Natural killer cell treated with Interleukin-12 subunit alpha and Interleukin-12 subunit beta and Interleukin-15 and Interleukin-18, amount 100 ng/mL, for 72 hours (primary cell): ENCODE measurements at regions not wholly inside any gene's neighbourhood (a gene's known extent, or its start where the extent isn't known, plus 50 kb on each side); places are given as distances from the start of the nearest gene placed in this dataset.
"Not testable (repeated sequence)": the region's sequence is repeated elsewhere in the genome, so short reads cannot be mapped to it uniquely, and the experiment has no call there.

Experiments used
- ATAC-seq, 2 donors: fragments of 150-1000 bp; cut with Tn5 transposase in 1 of 2; sonication (Bioruptor Pico), chemical (Tn5 transposase) in 1 of 2; 2 replicates each; pipeline ENCODE4 v1.10.0; 2021
- DNase-seq: peaks from one replicate; pipeline ENCODE4 v3.0.0; 2022; ENCODE audit warnings: low spot score
- H3K27ac Mint-ChIP-seq, 2 donors: 1 replicate in 1 of 2; 2 replicates in 1 of 2; pipeline ENCODE4 v1.8.0; 2022; ENCODE audit warnings: mixed read lengths in 2 of 2, mild to moderate bottlenecking in 1 of 2, moderate library complexity in 1 of 2
- H3K27me3 Mint-ChIP-seq, 2 donors: 1 replicate in 1 of 2; 2 replicates in 1 of 2; pipeline ENCODE4 v1.8.0; 2022; ENCODE audit warnings: mixed read lengths in 2 of 2
- H3K36me3 Mint-ChIP-seq: one replicate; pipeline ENCODE4 v1.8.0; 2022; ENCODE audit warnings: mixed read lengths
- H3K4me1 Mint-ChIP-seq, 2 donors: 1 replicate in 1 of 2; 2 replicates in 1 of 2; pipeline ENCODE4 v1.8.0; 2022; ENCODE audit warnings: low read depth in 2 of 2, mixed read lengths in 2 of 2, mild to moderate bottlenecking in 1 of 2
- H3K4me3 Mint-ChIP-seq: one replicate; pipeline ENCODE4 v1.8.0; 2022; ENCODE audit warnings: mixed read lengths
- H3K9me3 Mint-ChIP-seq: 2 replicates; pipeline ENCODE4 v1.8.0; 2022; ENCODE audit warnings: mixed read lengths

DNA sequence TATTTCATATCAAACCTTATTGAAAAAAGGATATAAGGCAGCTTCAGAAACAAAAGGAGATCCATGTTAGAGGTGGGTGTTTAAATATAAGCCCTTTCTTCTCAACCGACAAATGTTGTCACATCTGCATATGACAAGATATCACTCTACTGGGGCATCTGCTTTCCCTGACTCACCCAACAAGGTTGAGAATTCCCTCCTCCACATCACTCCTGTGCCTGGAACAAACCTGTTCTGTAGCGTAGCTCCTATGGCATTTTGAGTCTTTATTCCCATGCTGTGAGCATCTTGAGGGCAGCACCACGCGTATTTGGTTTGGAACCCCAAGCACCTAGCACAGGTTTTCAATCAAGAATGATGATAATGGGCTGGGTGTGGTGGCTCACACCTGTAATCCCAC is 59.4 kb upstream of the ZFHX3 start:
- H3K4me1 Mint-ChIP-seq: no peaks in the 10 kb centered on the region
- peaks cover 4 to 7% of the 10 kb centered on the region in 2 donors for H3K27me3 Mint-ChIP-seq
- no peaks in the 10 kb centered on the region for H3K36me3 Mint-ChIP-seq
- H3K27ac Mint-ChIP-seq: no peak overlapping the region
- ATAC-seq (no peak), DNase-seq (no peak)
- H3K9me3 Mint-ChIP-seq: no peaks in the 10 kb centered on the region
- no peak overlapping the region for H3K4me3 Mint-ChIP-seq

DNA sequence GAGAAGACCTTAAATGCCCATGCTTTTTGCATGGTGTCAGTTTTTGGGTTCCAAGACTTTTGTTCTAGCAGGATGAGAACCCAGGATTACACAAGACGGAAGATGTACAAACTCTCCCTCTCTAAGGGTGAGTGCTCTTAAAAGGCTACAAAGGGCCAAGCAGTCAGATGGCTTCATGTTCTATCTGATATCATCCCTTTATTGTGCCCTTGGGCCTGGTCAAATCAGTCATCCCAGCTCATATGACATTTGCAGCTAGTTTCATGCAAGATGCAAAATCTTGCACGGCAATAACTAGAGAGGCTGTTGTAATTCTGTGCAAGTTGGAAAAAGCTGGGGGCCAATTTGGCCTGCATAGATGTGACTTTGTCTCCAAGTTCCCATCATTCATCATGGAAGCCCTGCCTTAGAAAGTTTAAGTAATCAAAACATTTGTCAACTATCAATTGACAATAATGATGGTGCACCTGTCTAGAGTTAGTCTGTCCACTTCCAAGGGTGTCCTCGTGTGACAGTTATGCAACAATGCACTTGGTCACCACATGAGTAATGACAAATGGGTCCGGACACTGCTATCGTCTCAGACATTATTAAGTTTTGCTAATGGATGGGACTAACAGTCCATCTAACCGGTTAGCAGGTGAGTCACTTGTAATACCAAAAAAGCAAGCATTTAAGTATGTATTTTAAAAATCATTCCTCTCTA is 58.6 kb upstream of the ZFHX3 start:
- DNase-seq (no peak), ATAC-seq (no peak)
- H3K36me3 Mint-ChIP-seq: no peaks in the 10 kb centered on the region
- no peaks in the 10 kb centered on the region for H3K4me1 Mint-ChIP-seq
- no peak overlapping the region for H3K4me3 Mint-ChIP-seq
- no peaks in the 10 kb centered on the region for H3K9me3 Mint-ChIP-seq
- H3K27me3 Mint-ChIP-seq: peaks cover 5 to 7% of the 10 kb centered on the region in 2 donors
- no peak overlapping the region for H3K27ac Mint-ChIP-seq

DNA sequence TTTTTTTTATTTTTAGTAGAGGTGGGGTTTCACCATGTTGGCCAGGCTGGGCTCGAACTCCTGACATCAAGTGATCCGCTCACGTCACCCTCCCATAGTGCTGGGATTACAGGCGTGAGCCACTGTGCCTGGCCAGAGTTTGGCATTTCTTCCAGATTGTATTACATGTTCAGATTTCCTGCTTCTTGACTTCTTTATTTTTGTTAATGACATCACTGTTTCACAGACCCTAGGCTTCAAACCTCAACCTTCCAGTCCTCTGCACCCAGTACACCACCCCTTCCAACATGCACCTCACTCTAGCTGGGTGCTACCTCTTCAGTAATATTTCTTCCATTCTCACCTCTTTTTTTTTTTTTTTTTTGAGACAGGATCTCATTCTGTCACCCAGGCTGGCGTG is 53.6 kb upstream of the ZFHX3 start:
- no peaks in the 10 kb centered on the region for H3K4me1 Mint-ChIP-seq
- no peaks in the 10 kb centered on the region for H3K36me3 Mint-ChIP-seq
- no peak for ATAC-seq
- H3K4me3 Mint-ChIP-seq: no peak overlapping the region
- H3K27ac Mint-ChIP-seq: no peak overlapping the region
- no peak for DNase-seq
- peaks cover 7 to 10% of the 10 kb centered on the region in 2 donors for H3K27me3 Mint-ChIP-seq
- no peaks in the 10 kb centered on the region for H3K9me3 Mint-ChIP-seq

DNA sequence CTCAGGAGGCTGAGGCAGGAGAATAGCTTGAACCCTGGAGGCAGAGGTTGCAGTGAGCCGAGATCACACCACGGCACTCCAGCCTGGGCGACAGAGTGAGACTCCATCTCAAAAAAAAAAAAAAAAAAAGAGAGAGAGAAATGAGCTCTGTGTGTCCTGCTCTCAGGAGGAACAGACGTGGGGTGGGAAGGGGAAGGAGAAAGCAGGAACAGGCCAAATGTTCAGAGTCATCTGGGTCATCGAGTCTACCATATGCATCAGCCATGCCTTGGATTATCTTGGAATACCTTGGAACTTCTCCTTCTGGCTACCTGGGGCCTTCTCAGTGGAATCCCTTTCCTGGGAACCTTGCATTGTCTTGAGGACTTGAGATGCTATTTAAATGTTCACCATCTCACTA is 51.7 kb upstream of the ZFHX3 start:
- H3K4me1 Mint-ChIP-seq, ATAC-seq, H3K36me3 Mint-ChIP-seq, H3K27ac Mint-ChIP-seq, DNase-seq, H3K9me3 Mint-ChIP-seq, H3K4me3 Mint-ChIP-seq: not testable (repeated sequence)
- peaks cover 7 to 10% of the 10 kb centered on the region in 2 donors for H3K27me3 Mint-ChIP-seq
